Psoas muscle (tissue), 7 donors: ENCODE measurements at regions not wholly inside any gene's neighbourhood (a gene's known extent, or its start where the extent isn't known, plus 50 kb on each side); places are given as distances from the start of the nearest gene placed in this dataset.

Source experiments
- ATAC-seq, 4 donors: fragments of 200-7000 bp; cut with Tn5 transposase; one replicate each; pipeline ENCODE4 v1.9.1; 2020; ENCODE audit warnings: moderate library complexity in 3 of 4, mild to moderate bottlenecking in 2 of 4
- DNase-seq, 2 donors: peaks; one replicate each; pipeline ENCODE4 v3.0.0-alpha.2; 2020
- H3K27ac ChIP-seq: fragments of 200-600 bp; one replicate; pipeline ENCODE4 v1.8.0; 2022
- H3K27me3 ChIP-seq, 3 donors: fragments of 200-600 bp in 1 of 3; one replicate each; pipeline versions ENCODE4 v1.6.1 to v1.8.0; 2013 to 2022; ENCODE audit warnings: low read length in 2 of 3, mild to moderate bottlenecking in 2 of 3, moderate library complexity in 1 of 3; ENCODE audit not compliant: insufficient read depth in 3 of 3
- H3K36me3 ChIP-seq, 2 donors: fragments of 200-600 bp in 1 of 2; one replicate each; pipeline versions ENCODE4 v1.6.1 to v1.8.0; 2013 to 2022; ENCODE audit warnings: low read depth in 1 of 2, mild to moderate bottlenecking in 1 of 2, moderate library complexity in 1 of 2; ENCODE audit not compliant: insufficient read depth in 1 of 2
- H3K4me1 ChIP-seq: fragments of 200-600 bp; one replicate; pipeline ENCODE4 v1.8.0; 2022
- H3K4me3 ChIP-seq: fragments of 200-600 bp; one replicate; pipeline ENCODE4 v1.8.0; 2022; ENCODE audit warnings: mild to moderate bottlenecking
- H3K9me3 ChIP-seq: fragments of 200-600 bp; one replicate; pipeline ENCODE4 v1.8.0; 2022
- WGBS, 3 donors: extraction: QIAGEN DNeasy Blood & Tissue Kit; methylation state at CpG; one replicate each; pipeline versions ENCODE4 v1.1.6 to v1.1.7; 2013; 5-methylcytosine and 5-hydroxymethylcytosine counted together
- intact Hi-C, 2 donors: fragments of 100-400 bp; cut with DNase I; formaldehyde crosslinking; loops; one replicate each; pipeline versions ENCODE4 v1.11.0 to v1.14.2; 2022
- TF ChIP-seq, protein P1 (sequence below): fragments of 200-600 bp; IDR thresholded peaks from one replicate; pipeline ENCODE4 v1.8.0; 2022; ENCODE audit warnings: antibody characterized with exemption
- donor health status: healthy with polysubstance abuse.
- donor health status: DM: no; HTN: no; CAD: no; lungs with moderate emphysema.
- donor health status: Bipolar disorder and iron deficiency.
- donor health status: healthy.
- donor health status: DM: yes; HTN: yes; CAD: no.
- donor health status: DM: no; HTN: no; CAD: no.
- donor health status: DM: yes; HTN: yes; CAD: no.

DNA sequence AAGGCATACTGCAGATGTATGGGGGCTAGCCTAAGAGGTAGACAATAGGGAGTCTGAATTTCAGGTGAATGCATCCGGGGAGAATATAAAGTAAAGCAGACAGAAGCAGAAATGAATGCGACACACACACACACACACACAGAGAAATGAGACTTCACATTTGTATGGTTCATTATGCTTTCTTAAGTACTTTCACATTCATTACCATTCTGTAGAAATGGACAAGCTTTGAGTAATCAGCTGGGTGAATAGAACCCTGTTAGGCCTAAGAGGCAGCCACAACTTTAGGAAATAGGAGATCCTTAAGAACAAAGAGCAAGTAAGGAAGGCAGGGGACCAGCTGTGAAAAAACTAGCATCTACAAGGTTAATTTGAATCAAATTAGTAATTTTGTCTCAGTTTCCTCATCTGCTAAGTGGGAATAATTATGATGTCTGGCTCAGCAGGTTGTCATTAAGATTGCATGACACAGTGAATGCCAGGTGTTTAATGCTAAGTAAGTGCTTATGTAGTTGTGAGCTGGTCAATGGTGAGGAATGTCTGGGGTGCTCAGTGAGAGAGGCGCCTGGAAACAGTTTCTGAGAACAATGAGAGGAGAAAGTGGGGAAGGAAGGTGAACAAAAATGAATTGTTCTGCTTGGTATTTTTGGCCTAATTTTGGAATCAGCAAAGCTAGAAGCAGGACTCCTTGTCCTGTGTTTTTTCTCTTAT lies 265.8 kb upstream of the CLINT1 start:
- TF ChIP-seq, protein P1, sequence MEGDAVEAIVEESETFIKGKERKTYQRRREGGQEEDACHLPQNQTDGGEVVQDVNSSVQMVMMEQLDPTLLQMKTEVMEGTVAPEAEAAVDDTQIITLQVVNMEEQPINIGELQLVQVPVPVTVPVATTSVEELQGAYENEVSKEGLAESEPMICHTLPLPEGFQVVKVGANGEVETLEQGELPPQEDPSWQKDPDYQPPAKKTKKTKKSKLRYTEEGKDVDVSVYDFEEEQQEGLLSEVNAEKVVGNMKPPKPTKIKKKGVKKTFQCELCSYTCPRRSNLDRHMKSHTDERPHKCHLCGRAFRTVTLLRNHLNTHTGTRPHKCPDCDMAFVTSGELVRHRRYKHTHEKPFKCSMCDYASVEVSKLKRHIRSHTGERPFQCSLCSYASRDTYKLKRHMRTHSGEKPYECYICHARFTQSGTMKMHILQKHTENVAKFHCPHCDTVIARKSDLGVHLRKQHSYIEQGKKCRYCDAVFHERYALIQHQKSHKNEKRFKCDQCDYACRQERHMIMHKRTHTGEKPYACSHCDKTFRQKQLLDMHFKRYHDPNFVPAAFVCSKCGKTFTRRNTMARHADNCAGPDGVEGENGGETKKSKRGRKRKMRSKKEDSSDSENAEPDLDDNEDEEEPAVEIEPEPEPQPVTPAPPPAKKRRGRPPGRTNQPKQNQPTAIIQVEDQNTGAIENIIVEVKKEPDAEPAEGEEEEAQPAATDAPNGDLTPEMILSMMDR: no peak
- Histone ChIP-seq H3K4me3 (no peak overlapping the region), H3K27ac (no peak overlapping the region), H3K4me1 (no peaks in the 10 kb centered on the region), H3K27me3 (peaks cover 0 to 2% (median 0%) of the 10 kb centered on the region in 3 donors), H3K9me3 (no peaks in the 10 kb centered on the region), H3K36me3 (no peaks in the 10 kb centered on the region)
- DNase-seq (no peak), ATAC-seq (no peak)
- WGBS, 3 donors: 89 to 99% (median 93%) methylated on average over 3 of the region's 3 CpGs
- intact Hi-C loops: no loop called here

DNA sequence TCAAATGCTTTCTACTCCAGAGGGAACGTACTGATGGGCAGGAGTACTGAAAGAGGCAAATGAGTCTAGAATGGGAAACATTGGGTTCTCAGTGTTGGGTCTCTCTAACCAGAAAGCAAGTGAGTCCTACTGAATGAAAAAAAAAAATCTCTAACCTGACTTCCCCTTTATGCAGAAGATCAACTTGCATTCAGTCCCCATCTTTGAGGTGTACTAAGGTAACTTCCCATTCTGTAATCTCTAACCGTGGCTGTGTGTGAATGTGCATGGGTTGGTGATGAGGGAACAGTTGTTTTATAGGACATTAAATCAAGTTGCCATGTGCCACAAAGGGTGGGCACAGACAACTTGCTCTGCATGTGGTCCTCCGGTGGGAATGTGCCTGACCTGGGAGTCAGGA lies 264.6 kb upstream of the CLINT1 start:
- no peak for ATAC-seq
- H3K27ac ChIP-seq: no peak overlapping the region
- H3K9me3 ChIP-seq: no peaks in the 10 kb centered on the region
- H3K36me3 ChIP-seq: no peaks in the 10 kb centered on the region
- TF ChIP-seq, protein P1: no peak
- WGBS, 3 donors: 81 to 86% (median 84%) methylated on average over 3 of the region's 3 CpGs
- no peaks in the 10 kb centered on the region for H3K4me1 ChIP-seq
- no peak for DNase-seq
- intact Hi-C loops: no loop called here
- H3K4me3 ChIP-seq: no peak overlapping the region
- peaks cover 0 to 2% (median 0%) of the 10 kb centered on the region in 3 donors for H3K27me3 ChIP-seq

DNA sequence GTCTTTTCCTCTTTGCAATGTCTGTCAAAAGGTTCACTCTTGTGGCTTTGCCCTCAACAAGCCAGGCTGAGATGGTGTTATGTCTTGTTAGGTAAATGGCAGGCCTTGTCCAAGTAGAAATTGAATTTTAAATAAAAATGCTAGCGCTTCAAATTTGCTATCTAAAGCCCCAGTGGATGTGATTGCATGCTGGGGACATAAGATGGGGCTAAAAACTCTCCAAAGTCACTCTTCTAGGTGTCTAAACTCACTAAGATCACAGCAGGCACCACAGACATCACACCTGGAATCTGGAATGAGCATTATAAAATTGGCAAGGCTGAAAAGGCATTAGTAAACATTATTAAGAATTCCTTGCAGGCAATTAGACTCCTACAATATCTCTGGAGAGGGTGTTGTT lies 262.7 kb upstream of the CLINT1 start:
- intact Hi-C loops: no loop called here
- H3K27me3 ChIP-seq: peaks cover 0 to 2% (median 0%) of the 10 kb centered on the region in 3 donors
- no peak for DNase-seq
- TF ChIP-seq, protein P1: no peak
- no peak for ATAC-seq
- H3K9me3 ChIP-seq: no peaks in the 10 kb centered on the region
- H3K4me1 ChIP-seq: no peaks in the 10 kb centered on the region
- H3K36me3 ChIP-seq: no peaks in the 10 kb centered on the region
- WGBS, 3 donors: 82 to 86% (median 83%) methylated on average over 1 of the region's 1 CpG
- H3K4me3 ChIP-seq: no peak overlapping the region
- no peak overlapping the region for H3K27ac ChIP-seq

DNA sequence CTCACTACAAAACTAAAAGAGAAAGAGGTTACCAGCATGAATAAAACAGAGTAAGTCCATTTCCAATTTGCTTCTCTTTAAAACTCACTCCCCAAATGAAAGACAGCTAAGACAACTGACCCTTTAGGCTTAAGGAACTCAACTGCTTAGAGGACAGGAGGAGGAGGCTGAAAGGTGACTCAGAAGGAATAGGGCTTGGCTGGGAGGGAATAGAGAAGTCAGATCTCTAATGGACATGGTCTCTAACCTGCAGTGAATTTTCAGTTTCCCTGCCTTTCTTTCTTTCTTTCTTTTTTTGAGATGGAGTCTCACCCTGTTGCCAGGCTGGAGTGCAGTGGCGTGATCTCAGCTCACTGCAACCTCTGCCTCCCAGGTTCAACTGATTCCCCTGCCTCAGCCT lies 261.8 kb upstream of the CLINT1 start:
- H3K4me3 ChIP-seq: no peak overlapping the region
- intact Hi-C loops: no loop called here
- 90 to 100% (median 90%) methylated on average over 1 of the region's 1 CpG for WGBS, 3 donors
- no peaks in the 10 kb centered on the region for H3K4me1 ChIP-seq
- H3K36me3 ChIP-seq: no peaks in the 10 kb centered on the region
- no peak overlapping the region for H3K27ac ChIP-seq
- TF ChIP-seq, protein P1: no peak
- DNase-seq (no peak), ATAC-seq (no peak)
- no peaks in the 10 kb centered on the region for H3K9me3 ChIP-seq
- H3K27me3 ChIP-seq: peaks cover 0 to 3% (median 2%) of the 10 kb centered on the region in 3 donors
